ENCODE measurements at regions not wholly inside any gene's neighbourhood (a gene's known extent, or its start where the extent isn't known, plus 50 kb on each side); places are given as distances from the start of the nearest gene placed in this dataset.

GRCh38 chr5:118279540-118280294 lies 708.6 kb downstream of the DTWD2 start:
- no peaks in the 10 kb centered on the region for H3F3A ChIP-seq (ENCODE audit: low read depth)
- Mint-ChIP-seq H3K27ac (no peak overlapping the region), H3K27me3 (ENCODE audit: insufficient read depth, low read depth) (peaks cover 3% of the 10 kb centered on the region), H3K9me3 (no peaks in the 10 kb centered on the region), H3K4me3 (no peak overlapping the region), H3K4me1 (no peaks in the 10 kb centered on the region), H3K36me3 (no peaks in the 10 kb centered on the region)
- TF ChIP-seq EZH2phosphoT487 (IDR thresholded peaks at IDR 0.05) = no peak
- H3K4me2 ChIP-seq = no peak overlapping the region
- H3K27me3 ChIP-seq = no peaks in the 10 kb centered on the region
- no peak for DNase-seq (ENCODE audit: low spot score)
- no peaks in the 10 kb centered on the region for H4K20me1 ChIP-seq (ENCODE audit: low read depth)
- no peak overlapping the region for H3K4me3 ChIP-seq
- no peak overlapping the region for H3K27ac ChIP-seq
- H2AFZ ChIP-seq (replicated peaks) = no peak overlapping the region
- no peaks in the 10 kb centered on the region for H3K9me3 ChIP-seq (ENCODE audit: low read depth)
- no peaks in the 10 kb centered on the region for H3K36me3 ChIP-seq
- H3K9ac ChIP-seq = no peak overlapping the region
- no peaks in the 10 kb centered on the region for H3K4me1 ChIP-seq
- H3K79me2 ChIP-seq (ENCODE audit: low read depth) = no peaks in the 10 kb centered on the region

GRCh38 chr5:118270526-118270925 lies 717.8 kb downstream of the DTWD2 start:
- no peaks in the 10 kb centered on the region for H3K4me1 ChIP-seq
- no peak for DNase-seq (ENCODE audit: low spot score)
- Mint-ChIP-seq H3K27me3 (ENCODE audit: insufficient read depth, low read depth) (no peaks in the 10 kb centered on the region), H3K27ac (no peak overlapping the region), H3K4me1 (no peaks in the 10 kb centered on the region), H3K9me3 (no peaks in the 10 kb centered on the region), H3K36me3 (no peaks in the 10 kb centered on the region), H3K4me3 (no peak overlapping the region)
- H2AFZ ChIP-seq (replicated peaks) = no peak overlapping the region
- H3K4me3 ChIP-seq = no peak overlapping the region
- H3K9ac ChIP-seq = no peak overlapping the region
- no peak overlapping the region for H3K27ac ChIP-seq
- no peaks in the 10 kb centered on the region for H4K20me1 ChIP-seq (ENCODE audit: low read depth)
- TF ChIP-seq CTCF (IDR thresholded peaks at IDR 0.05) = no peak
- TF ChIP-seq EZH2phosphoT487 (IDR thresholded peaks at IDR 0.05) = no peak
- no peak for TF ChIP-seq EZH2 (IDR thresholded peaks at IDR 0.05)
- no peaks in the 10 kb centered on the region for H3F3A ChIP-seq (ENCODE audit: low read depth)
- no peaks in the 10 kb centered on the region for H3K36me3 ChIP-seq
- no peaks in the 10 kb centered on the region for H3K79me2 ChIP-seq (ENCODE audit: low read depth)
- no peak overlapping the region for H3K4me2 ChIP-seq
- H3K27me3 ChIP-seq = no peaks in the 10 kb centered on the region
- no peaks in the 10 kb centered on the region for H3K9me3 ChIP-seq (ENCODE audit: low read depth)

GRCh38 chr5:118258223-118258622 lies 730.1 kb downstream of the DTWD2 start:
- TF ChIP-seq CTCF (IDR thresholded peaks at IDR 0.05) (no peak), EZH2 (IDR thresholded peaks at IDR 0.05) (no peak), EZH2phosphoT487 (IDR thresholded peaks at IDR 0.05) (no peak)
- H3K27ac Mint-ChIP-seq = no peak overlapping the region
- H3K9ac ChIP-seq = no peak overlapping the region
- no peaks in the 10 kb centered on the region for H4K20me1 ChIP-seq (ENCODE audit: low read depth)
- H3K27me3 Mint-ChIP-seq (ENCODE audit: insufficient read depth, low read depth) = no peaks in the 10 kb centered on the region
- H3K4me1 ChIP-seq = peaks cover 5% of the 10 kb centered on the region
- H3K4me1 Mint-ChIP-seq = no peaks in the 10 kb centered on the region
- no peak overlapping the region for H2AFZ ChIP-seq (replicated peaks)
- no peak for DNase-seq (ENCODE audit: low spot score)
- no peak overlapping the region for H3K4me3 Mint-ChIP-seq
- H3K4me3 ChIP-seq = no peak overlapping the region
- no peaks in the 10 kb centered on the region for H3K36me3 ChIP-seq
- H3K4me2 ChIP-seq = no peak overlapping the region
- H3F3A ChIP-seq (ENCODE audit: low read depth) = no peaks in the 10 kb centered on the region
- no peaks in the 10 kb centered on the region for H3K9me3 ChIP-seq (ENCODE audit: low read depth)
- H3K36me3 Mint-ChIP-seq = no peaks in the 10 kb centered on the region
- H3K27me3 ChIP-seq = no peaks in the 10 kb centered on the region
- H3K9me3 Mint-ChIP-seq = no peaks in the 10 kb centered on the region
- no peak overlapping the region for H3K27ac ChIP-seq
- H3K79me2 ChIP-seq (ENCODE audit: low read depth) = no peaks in the 10 kb centered on the region

GRCh38 chr5:118257066-118257465 lies 731.3 kb downstream of the DTWD2 start:
- Histone ChIP-seq H3K9me3 (ENCODE audit: low read depth) (no peaks in the 10 kb centered on the region), H3F3A (ENCODE audit: low read depth) (no peaks in the 10 kb centered on the region), H2AFZ (replicated peaks) (no peak overlapping the region), H3K4me3 (no peak overlapping the region), H3K4me1 (peaks cover 7% of the 10 kb centered on the region), H3K79me2 (ENCODE audit: low read depth) (no peaks in the 10 kb centered on the region), H4K20me1 (ENCODE audit: low read depth) (no peaks in the 10 kb centered on the region), H3K9ac (no peak overlapping the region), H3K36me3 (no peaks in the 10 kb centered on the region), H3K27ac (no peak overlapping the region), H3K4me2 (no peak overlapping the region), H3K27me3 (no peaks in the 10 kb centered on the region)
- no peaks in the 10 kb centered on the region for H3K9me3 Mint-ChIP-seq
- TF ChIP-seq CTCF (IDR thresholded peaks at IDR 0.05) (no peak), EZH2 (IDR thresholded peaks at IDR 0.05) (no peak), EZH2phosphoT487 (IDR thresholded peaks at IDR 0.05) (no peak)
- H3K4me3 Mint-ChIP-seq = no peak overlapping the region
- no peaks in the 10 kb centered on the region for H3K27me3 Mint-ChIP-seq (ENCODE audit: insufficient read depth, low read depth)
- no peaks in the 10 kb centered on the region for H3K36me3 Mint-ChIP-seq
- DNase-seq (ENCODE audit: low spot score) = no peak
- no peak overlapping the region for H3K27ac Mint-ChIP-seq
- no peaks in the 10 kb centered on the region for H3K4me1 Mint-ChIP-seq

Measured in neural progenitor cell (in vitro differentiated cells).